HG03521 (cell line): ENCODE measurements at regions not wholly inside any gene's neighbourhood (a gene's known extent, or its start where the extent isn't known, plus 50 kb on each side); places are given as distances from the start of the nearest gene placed in this dataset.
"Not testable (repeated sequence)": the region's sequence is repeated elsewhere in the genome, so short reads cannot be mapped to it uniquely, and the experiment has no call there.

Source experiments
- ATAC-seq: cut with Tn5 transposase; IDR thresholded peaks from one replicate; pipeline ENCODE4 v1.9.1; 2021; ENCODE audit warnings: mild to moderate bottlenecking, moderate library complexity; ENCODE audit not compliant: unreplicated experiment

GRCh38 chr4:116183241-116183640 lies 902.1 kb downstream of the TRAM1L1 start:
- no peak for ATAC-seq

- no peak for ATAC-seq
Measured at GRCh38 chr4:116180157-116180601, 905.2 kb downstream of the TRAM1L1 start.

- not testable (repeated sequence) for ATAC-seq
Measured at GRCh38 chr4:116151371-116151770, 934.0 kb downstream of the TRAM1L1 start.

GRCh38 chr4:116150152-116150551 lies 935.2 kb downstream of the TRAM1L1 start:
- no peak for ATAC-seq

GRCh38 chr4:116143198-116143597 lies 942.2 kb downstream of the TRAM1L1 start:
- no peak for ATAC-seq

GRCh38 chr4:116132946-116133345 lies 952.4 kb downstream of the TRAM1L1 start:
- ATAC-seq: no peak

- ATAC-seq: no peak
Measured at GRCh38 chr4:116126794-116127193, 958.6 kb downstream of the TRAM1L1 start.

- ATAC-seq: no peak
Measured at GRCh38 chr4:116122124-116122523, 963.3 kb downstream of the TRAM1L1 start.

GRCh38 chr4:116118221-116118620 lies 967.2 kb downstream of the TRAM1L1 start:
- ATAC-seq: no peak

- not testable (repeated sequence) for ATAC-seq
Measured at GRCh38 chr4:116112861-116113260, 972.5 kb downstream of the TRAM1L1 start.

- no peak for ATAC-seq
Measured at GRCh38 chr4:116110713-116111112, 974.7 kb downstream of the TRAM1L1 start.

- ATAC-seq: no peak
Measured at GRCh38 chr4:116108606-116109005, 976.8 kb downstream of the TRAM1L1 start.

GRCh38 chr4:116101321-116101720 lies 984.1 kb downstream of the TRAM1L1 start:
- no peak for ATAC-seq

GRCh38 chr4:116099596-116099995 lies 985.8 kb downstream of the TRAM1L1 start:
- no peak for ATAC-seq

- not testable (repeated sequence) for ATAC-seq
Measured at GRCh38 chr4:116097353-116097752, 983.9 kb upstream of the NDST4 start.

GRCh38 chr4:116092961-116093360 lies 979.5 kb upstream of the NDST4 start:
- ATAC-seq: no peak

- ATAC-seq: no peak
Measured at GRCh38 chr4:116088771-116089170, 975.4 kb upstream of the NDST4 start.

GRCh38 chr4:116082808-116083366 lies 969.5 kb upstream of the NDST4 start:
- no peak for ATAC-seq

GRCh38 chr4:116073051-116073450 lies 959.6 kb upstream of the NDST4 start:
- ATAC-seq: no peak

- no peak for ATAC-seq
Measured at GRCh38 chr4:116070283-116070682, 956.9 kb upstream of the NDST4 start.

- no peak for ATAC-seq
Measured at GRCh38 chr4:116066711-116067245, 953.4 kb upstream of the NDST4 start.

- ATAC-seq: no peak
Measured at GRCh38 chr4:116064331-116064730, 950.9 kb upstream of the NDST4 start.

- no peak for ATAC-seq
Measured at GRCh38 chr4:116059361-116059760, 945.9 kb upstream of the NDST4 start.
